Right kidney (tissue), 1 donor: ENCODE measurements at regions not wholly inside any gene's neighbourhood (a gene's known extent, or its start where the extent isn't known, plus 50 kb on each side); places are given as distances from the start of the nearest gene placed in this dataset.
"Not testable (repeated sequence)": the region's sequence is repeated elsewhere in the genome, so short reads cannot be mapped to it uniquely, and the experiment has no call there.

Experiments used
- DNase-seq: peaks from one replicate; pipeline ENCODE4 v3.0.0-alpha.2; 2016

DNA sequence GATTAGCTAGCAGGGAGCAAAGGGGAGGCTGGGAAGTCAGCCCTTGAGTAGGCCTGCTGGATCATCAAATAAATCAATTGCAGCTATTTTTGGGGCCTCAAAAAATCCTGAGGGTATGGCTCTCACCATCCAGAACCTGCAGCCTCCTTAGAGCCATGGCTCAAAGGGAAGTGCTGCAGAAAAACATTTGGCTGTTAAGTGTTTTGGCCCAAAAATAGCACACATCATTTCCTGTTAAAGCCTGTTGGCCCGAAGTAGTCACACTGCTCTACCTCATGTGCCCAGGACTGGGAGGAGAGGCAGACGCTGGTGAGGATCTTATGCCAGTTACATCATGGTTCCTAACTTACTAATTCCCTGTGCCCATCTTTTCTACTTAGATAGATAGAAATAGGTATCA lies 176.8 kb upstream of the PLGLB1 start:
- not testable (repeated sequence) for DNase-seq

DNA sequence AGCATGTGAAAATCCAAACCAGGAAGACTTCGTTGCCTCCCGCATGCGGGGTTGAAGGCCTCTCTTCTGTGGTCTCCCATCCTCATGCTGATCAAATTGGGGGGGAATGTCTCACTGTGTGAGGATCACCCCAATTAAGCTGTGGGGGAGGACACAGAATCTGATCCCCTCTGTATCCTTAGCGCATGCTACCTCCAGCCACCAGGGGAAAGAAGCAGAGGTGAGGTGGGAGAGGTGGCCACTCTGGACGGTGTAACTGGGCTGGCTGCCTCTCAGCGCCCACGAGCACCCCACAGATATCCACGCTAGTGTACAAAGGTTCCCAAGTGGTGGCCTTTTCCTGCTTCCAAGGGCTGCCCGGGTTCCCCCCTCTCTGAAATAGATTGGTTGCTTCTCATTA lies 177.6 kb upstream of the PLGLB1 start:
- DNase-seq = not testable (repeated sequence)

DNA sequence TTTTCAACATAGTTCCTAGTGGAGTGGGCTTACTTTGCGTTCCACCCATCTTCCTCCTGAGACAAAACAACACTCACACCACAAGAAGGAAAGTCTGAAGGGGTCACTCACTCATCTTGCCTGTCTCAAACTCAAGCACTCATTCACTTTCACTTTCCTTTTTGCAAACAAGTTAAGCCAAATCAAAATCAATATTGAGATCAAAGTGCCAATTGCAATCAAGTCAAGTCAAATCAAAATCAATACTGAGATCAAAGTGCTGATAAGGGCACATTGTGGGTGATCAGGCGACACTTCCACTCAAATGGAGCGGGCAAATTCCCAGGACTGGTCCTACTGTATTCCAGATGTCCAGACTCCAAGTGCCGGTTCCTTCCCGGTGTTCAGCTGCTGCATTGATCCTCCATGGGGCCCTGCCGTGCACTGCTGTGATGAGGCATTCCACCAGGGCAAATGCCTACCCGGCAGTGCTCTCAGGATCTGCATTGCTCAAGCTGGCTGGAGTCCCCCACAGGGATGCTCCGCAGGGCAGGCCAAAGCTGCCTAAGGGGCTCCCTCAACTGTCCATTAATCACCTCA lies 183.0 kb upstream of the PLGLB1 start:
- not testable (repeated sequence) for DNase-seq

DNA sequence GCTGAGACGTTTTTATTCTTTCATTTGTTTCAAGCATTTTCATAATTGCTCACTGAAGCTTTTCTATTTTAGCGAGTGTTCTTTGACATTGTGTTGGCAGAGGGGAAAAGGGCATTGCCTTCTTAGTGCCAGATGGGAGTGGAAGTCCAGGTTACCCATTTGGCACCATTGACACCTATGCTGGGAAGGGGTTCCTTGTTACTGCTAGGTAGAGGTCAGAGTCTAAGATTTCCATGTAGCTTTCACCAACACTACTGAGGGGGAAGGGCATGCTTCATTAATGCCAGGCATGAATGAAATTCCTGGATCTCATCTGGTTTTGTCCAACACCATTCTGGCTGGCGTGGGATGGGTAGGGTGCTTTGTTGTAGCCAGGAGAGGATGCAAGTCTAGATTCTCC lies 191.3 kb upstream of the PLGLB1 start:
- not testable (repeated sequence) for DNase-seq

DNA sequence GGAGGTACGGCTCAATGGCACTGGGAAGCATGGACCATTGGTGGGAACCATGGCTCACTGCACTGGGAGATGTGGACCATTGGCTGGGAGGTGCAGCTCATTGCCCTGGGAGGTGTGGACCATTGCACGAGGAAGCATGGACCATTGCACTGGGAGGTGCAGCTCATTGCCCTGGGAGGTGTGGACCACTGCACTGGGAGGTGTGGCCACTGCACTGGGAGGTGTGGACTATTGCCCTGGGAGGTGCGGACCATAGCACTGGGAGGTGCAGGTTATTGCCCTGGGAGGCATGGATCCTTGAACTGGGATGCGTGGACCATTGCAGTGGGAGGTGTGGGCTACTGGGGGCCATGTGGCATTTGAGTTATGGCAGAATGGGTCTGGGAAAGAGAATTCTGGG lies 195.4 kb upstream of the PLGLB1 start:
- not testable (repeated sequence) for DNase-seq

DNA sequence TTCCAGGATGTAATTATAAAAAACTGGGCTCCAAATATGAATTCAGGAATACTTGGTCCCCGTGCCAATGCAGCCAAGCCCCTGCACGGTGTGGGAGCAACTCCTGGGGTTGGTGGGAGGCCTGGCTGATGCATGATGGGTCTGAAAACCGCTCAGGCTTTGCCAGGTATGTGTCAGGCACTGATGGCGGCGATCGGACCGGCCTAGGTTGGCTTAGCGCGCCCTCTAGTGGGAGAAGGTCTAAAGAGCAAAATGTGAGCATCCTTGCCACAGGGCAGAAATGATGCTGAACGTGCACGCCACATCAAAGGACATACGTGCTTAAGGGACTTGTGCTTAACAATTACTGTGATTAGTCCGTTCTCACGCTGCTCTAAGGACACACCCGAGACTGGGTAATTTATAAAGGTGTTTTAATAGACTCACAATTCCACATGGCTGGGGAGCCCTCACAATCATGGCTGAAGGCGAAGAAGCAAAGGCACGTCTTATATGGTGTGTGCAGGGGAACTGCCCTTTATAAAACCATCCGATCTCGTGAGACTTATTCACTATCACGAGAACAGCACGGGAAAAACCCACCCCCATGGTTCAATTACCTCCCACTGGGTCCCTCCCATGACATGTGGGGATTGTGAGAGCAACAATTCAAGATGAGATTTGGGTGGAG lies 196.2 kb upstream of the PLGLB1 start:
- not testable (repeated sequence) for DNase-seq

DNA sequence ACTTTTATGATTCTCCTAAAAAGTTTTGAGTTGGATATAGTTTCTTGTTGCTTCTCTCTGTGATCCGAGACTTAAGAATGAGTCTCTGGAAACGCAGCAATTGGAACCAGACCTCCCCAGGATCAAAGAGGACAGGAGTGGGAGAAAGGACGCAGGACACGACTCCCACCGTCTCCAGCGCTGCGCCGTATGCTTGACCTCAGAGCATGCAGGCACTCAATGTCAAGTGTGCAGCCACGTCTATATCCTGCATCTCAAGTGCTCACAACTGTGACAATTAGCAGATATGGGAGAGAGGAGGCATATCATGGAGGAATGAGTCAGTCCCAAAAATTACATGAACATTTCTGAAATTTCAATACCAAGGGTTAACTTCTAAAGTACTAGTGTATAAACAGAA lies 199.0 kb upstream of the PLGLB1 start:
- not testable (repeated sequence) for DNase-seq

DNA sequence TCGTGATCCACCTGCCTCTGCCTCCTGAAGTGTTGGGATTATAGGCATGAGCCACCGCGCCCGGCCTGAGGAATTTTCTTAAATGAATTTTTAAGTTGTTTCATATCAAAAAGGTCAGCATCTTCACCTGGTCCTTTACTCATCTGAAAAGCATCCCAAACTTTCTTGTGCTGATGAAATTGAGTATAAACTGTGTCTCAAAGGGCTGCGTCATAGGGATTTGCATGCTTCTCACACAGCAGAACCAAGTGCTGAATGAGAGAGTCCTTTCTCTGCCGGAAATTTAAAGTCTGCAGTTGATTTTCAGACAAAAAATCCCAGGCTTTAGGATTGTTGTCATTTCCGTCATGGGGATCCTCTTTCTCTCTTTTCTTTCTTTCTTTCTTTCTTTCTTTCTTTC lies 200.5 kb upstream of the PLGLB1 start:
- DNase-seq = not testable (repeated sequence)

DNA sequence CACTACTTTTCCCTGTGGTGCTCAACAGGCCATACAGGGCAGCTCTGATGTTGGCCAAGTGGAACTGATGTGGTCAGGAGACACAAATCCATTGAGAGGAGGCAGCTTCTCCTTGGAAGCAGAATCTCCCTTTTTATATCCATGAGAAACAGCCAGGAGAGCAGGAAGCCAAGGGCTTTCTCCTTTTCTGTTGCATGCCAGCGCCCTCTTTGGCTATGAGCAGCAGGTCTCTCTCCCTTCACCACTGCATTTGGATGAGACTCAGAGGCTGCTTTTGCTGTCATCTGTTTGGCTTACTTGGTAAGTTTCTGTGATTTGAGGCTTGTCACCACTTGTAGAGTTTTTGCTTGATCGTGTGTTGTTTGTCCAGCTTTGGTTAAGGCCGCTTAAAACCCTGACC lies 202.2 kb upstream of the PLGLB1 start:
- DNase-seq = not testable (repeated sequence)

DNA sequence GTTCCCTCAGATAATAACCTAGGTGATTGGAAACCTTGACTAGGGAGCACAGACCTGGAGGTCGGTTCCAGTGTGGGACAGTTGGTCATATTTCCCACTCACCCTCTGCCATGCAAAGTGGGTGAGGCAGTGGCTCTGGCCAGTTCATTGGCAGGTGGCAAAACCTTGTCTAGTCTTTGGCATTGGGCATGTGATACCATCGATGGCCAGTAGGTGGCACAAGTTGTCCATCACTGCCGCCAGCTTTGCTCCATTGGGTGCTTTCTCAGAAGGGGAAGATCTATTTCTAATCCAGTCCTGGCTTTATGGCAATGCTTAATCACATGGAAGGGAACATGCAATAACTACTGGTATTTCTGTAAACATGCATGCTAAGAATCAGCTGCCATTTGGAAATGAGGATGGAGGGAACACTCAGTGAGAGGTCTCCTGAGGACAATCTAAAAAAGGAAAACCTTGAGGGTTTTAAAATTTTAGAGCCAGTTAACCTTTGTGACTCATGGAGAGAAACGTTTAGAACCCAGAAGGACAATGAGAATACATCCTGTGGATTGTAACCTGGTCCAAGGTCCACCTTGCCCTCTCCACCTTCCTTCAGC lies 207.5 kb upstream of the PLGLB1 start:
- DNase-seq = not testable (repeated sequence)

DNA sequence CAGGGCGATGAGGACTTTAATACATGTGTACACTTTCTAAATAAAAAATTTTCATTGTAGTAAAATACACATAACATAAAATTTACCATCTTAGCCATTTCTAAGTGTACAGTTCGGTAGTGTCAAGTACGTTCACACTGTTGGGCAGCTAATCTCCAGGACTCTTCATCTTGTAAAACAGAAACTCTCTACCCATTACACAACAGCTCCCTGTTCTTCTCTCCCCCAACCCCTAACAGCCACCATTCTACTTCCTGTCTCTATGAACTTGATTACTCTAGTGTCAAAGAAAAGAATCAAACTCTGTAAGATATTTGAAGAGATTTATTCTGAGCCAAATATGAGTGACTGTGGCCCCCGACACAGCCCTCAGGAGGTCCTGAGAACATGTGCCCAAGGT lies 208.3 kb upstream of the PLGLB1 start:
- not testable (repeated sequence) for DNase-seq

DNA sequence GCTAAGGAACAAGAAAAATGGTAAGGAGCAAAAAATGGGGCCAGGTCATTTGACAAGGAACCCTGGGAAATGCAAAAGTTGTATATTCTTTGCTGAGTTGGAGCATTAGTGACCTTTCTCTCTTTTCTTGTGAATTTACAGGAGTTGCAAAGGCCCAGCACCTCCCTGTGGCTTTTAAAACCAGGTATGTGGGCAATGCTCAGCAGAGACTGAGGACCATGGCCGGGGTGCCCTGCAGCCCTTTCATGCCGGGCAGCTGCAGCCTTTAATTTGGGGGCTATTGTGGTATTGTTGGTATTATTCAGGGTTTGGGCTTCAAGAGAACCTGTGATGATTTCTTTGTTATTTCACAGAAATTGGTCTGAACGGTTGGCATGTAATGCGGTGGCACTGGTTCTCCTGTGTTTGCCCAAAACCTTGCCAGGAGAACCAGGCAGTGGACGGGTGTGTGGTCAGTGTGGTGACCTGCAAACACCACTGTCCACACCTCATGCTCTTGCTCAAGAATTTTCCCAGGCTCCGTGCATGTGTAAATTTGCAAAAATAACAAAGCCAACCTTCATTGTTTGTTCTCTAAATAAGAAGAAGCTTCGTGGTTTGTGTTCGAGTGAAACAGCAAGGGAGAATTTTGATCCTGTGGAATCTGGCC lies 213.8 kb upstream of the PLGLB1 start:
- DNase-seq = not testable (repeated sequence)

DNA sequence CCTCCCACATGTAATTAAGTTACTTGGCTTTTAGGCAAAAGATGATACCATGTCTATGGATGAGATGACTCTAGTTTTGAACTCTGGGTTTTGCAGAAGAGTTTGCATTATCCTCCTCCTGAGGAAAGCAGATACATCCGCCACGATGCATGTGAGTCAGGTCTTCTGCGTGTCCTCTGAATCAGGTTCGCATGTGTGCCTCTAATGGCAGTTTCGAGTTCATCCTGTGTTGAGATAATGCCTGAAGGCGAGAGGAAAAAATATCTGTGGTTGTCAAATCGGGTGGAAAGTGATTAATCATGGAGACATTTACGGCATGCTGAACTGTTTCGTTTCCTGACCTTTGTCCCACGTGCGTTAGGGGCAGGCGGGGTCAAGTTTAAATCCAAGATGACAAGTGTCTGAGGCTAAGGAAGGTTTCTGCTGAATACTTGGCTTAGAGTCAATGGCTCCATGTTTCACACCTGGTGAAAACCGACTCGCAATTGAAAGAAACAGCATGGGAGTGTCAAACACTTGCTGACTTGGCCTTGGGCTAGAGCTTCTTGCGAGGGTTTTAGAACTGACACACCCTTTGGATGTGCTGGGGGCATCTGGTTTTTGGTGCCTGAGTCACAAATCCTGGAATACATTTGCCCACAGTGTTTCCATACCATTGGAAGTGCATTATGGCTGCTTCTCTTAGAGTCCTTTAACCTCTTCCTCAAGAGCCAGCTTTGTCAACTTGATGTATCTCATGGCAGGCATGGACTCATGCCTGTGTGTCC lies 216.1 kb upstream of the PLGLB1 start:
- DNase-seq = not testable (repeated sequence)

DNA sequence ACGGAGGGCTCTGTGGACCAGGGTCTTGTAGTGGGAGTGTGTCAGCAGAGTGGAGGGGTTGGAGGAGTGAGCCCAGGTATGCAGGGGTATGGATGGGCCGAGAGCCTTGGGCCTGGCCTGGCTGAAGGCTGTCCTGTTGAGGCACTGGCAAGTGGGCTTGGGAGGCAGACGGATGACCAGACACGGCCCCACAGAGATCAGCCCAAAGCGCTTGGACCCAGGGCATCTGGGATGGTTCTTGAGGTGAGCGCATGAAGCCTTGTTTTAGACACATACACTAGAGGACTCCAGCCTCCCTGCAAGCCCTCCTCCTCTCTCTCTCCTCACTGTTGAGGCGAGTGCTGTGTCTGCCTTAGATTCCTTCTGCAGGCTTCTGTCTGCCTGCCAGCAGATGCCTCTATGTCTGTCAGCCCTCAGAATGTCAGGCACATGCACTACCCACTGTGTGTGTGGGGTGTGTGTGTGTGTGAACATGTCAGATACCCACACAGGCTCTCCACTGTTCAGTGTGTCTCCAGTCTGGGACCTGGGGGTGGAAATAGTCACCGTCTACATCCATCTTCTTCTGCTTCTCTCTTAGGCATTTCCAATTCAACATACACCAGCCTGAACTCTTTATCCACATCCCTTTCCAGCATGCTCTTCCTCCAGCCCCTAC lies 218.0 kb upstream of the PLGLB1 start:
- not testable (repeated sequence) for DNase-seq

DNA sequence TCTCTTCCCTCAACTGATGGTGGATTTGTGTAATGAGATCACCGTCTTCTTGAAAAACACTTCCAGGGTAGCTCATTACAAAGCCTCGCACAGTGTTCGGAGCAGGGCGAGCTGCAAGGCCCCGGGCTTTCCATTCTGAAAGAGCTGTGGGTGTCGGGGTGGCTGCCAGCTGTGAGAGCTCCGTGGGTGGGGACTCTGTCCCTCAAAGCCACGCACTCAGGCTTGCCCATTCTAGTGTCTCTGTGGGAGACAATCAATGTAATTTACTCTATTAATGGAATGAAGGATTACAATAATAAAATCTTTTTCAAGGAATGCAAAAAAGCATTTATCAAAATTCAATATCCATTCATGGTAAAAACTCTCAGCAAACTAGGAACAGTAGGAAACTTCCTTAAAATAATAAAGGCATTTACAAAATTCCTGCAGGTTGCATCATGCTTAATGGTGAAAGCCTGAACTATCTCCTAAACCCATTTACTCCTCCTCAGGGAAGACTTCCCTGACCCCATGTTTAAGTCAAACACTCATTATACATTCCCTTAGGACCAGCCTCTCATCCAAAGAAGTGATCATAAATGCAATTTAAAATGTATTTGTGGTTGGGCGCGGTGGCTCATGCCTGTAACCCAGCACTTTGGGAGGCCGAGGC lies 224.5 kb upstream of the PLGLB1 start:
- not testable (repeated sequence) for DNase-seq

DNA sequence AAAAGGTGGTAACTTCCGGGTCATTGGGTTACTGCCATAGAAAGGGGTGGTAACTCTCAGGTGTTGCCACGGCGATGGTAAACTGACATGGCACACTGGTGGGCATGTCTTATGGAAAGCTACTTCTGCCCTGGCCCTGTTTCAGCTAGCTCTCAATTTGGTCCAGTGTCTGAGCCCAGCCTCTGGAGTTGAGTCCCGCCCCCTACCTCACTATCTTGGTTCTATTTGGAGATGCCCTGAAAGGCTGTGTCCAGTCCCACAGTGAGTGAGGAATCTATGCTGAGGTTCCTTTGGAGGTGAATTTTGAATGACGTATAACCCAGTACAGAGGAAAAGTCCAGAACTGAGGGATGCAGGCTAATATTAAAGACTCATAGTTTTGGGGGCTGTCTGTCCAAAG lies 230.4 kb upstream of the PLGLB1 start:
- DNase-seq = not testable (repeated sequence)

DNA sequence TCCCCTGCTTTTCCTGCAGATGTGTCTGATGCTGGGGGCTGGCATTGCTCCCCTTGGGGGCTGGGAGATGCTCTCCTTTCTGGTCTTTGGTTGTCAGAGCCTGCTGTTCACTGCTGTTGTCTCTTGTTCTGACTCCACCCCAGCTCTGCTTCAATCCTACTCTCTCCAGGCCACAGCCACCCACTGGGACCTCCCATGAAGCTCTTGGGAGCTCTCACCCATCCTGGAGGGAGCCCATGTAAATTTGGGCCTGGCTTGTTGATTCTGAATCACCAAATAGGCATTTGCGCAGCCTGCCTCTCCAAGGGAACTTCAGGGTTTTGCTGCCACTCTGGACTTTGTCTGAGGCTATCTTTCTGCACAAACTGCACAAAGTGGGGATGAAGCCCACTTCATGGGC lies 232.9 kb upstream of the PLGLB1 start:
- DNase-seq = not testable (repeated sequence)

DNA sequence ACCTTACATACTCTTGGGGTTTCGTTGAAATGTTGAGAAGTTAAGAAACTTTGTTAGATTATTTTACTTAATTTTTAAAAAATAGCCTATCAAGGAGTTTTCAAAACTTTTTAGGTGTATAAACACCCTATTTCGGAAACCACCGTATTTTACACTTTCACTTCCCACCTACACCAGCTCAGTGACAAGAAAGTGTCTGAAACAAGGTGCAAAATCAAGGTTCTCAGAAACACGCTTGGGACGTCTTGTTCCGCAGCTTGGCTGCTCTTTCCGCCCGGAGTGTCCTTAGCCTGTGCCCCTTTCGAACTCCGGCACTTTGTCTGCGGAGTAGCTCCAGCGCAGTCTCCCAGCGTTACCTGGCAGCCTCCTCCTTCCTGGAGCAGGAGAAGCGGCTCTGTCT lies 233.8 kb upstream of the PLGLB1 start:
- not testable (repeated sequence) for DNase-seq

DNA sequence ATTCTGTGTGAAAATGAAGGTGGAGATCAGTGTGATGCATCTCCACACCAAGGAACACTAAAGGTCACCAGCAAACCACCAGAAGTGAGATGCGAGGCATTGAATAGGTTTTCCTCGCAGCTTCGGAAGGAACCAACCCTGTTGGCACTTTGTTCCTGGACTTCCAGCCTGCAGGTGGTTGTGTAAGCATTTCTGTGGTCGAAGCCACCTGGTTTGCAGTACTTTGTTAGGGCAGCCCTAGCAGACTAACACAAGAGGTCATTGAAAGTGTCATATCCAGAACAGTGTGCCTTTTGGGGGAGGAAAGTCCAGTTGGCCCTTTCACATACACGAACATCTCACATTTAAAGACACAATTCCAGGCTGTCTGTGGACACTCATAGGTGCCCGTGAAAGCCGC lies 237.2 kb upstream of the PLGLB1 start:
- not testable (repeated sequence) for DNase-seq

DNA sequence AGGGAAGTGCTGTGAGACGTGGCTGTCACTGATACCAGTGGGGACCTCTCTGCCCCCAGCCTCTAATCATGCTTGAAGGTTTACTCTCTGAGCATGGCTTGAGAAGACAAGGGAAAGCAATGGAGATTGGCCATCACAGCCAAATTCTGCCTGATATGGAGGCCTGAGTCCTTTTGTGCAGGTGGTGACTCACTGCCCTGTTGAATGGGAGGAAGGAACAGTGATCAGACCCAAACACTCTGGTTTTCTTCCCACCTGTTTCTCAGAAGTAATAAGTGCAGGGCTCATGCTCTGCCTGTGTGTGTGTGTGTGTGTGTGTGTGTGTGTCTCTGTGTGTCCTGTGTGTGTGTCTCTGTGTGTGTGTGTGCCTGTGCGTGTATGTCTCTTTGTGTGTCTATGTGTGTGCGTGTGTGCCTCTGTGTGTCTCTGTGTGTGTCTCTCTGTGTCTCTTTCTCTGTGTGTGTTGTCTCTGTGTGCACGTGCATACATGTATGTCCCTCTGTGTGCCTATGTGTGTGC lies 240.6 kb upstream of the PLGLB1 start:
- not testable (repeated sequence) for DNase-seq

DNA sequence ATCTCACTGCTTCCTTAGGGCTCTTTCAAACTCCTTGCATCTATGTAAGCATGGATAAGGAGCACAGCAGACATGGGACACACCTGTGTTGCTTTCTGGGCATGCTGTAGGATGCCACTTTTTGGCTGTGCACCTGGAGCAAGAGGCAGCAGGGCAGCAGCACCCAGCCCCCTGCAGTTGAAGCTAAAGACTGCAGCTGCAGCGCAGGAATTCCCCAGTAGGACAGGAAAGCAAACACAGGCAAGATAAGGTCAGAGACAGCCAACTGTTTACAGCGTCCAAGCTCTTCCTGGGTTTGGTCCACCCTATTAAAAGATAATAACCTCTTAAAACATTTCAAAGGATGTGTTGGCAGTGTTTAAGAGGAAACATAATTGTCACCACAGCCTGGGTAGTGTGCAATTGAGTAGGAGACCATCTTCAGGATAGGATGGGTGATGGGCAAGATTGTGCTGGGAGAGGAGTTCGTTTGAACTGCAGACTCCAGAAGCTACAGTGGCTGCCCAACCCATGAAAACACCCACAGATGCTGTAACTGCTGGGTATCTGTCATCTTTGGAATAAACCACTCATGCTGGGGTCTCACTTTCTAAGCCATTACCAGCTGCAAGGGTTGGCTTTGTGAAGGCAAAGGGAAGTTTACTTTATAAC lies 242.3 kb upstream of the PLGLB1 start:
- DNase-seq = not testable (repeated sequence)
